ENCODE measurements at regions not wholly inside any gene's neighbourhood (a gene's known extent, or its start where the extent isn't known, plus 50 kb on each side); places are given as distances from the start of the nearest gene placed in this dataset.

GRCh38 chr16:8083560-8083959 is 506.8 kb downstream of the TMEM114 start:
- TF ChIP-seq SP1 (IDR thresholded peaks at IDR 0.05; ENCODE audit: low read depth) (no peak), TCF7L2 (IDR thresholded peaks at IDR 0.05; ENCODE audit: borderline replicate concordance, extremely low read depth, insufficient read depth, insufficient read length) (no peak), POLR2AphosphoS5 (IDR thresholded peaks at IDR 0.05; ENCODE audit: low read depth, low read length) (no peak), EZH2 (IDR thresholded peaks at IDR 0.05) (no peak), ZNF274 (IDR thresholded peaks at IDR 0.05; ENCODE audit: low read depth, low read length) (no peak), JUND (IDR thresholded peaks at IDR 0.05) (no peak), CTCF (IDR thresholded peaks at IDR 0.05 in 2 of 3, conservative IDR thresholded peaks at IDR 0.05 in 1 of 3; ENCODE audit: borderline replicate concordance in 1 of 3, insufficient read depth in 1 of 3, low read depth in 2 of 3, low read length in 2 of 3) (no peak), POLR2A (IDR thresholded peaks at IDR 0.05; ENCODE audit: borderline replicate concordance, extremely low read depth, insufficient read depth, insufficient read length) (no peak), RAD21 (IDR thresholded peaks at IDR 0.05; ENCODE audit: low read depth) (no peak), MAX (IDR thresholded peaks at IDR 0.05) (no peak), SIN3A (IDR thresholded peaks at IDR 0.05; ENCODE audit: low read depth) (no peak), CEBPB (IDR thresholded peaks at IDR 0.05; ENCODE audit: low read depth) (no peak), REST (IDR thresholded peaks at IDR 0.05; ENCODE audit: low read depth) (no peak)

Measured in HCT116 (cell line).